ENCODE measurements at regions not wholly inside any gene's neighbourhood (a gene's known extent, or its start where the extent isn't known, plus 50 kb on each side); places are given as distances from the start of the nearest gene placed in this dataset.

GRCh38 chr4:116733370-116733769, 352.0 kb downstream of the TRAM1L1 start:
- WGBS, 2 donors = 88 to 91% methylated on average over 4 of the region's 4 CpGs
- no peaks in the 10 kb centered on the region for H3K36me3 ChIP-seq
- intact Hi-C loops (cut with DNase I) = no loop called here

DNA sequence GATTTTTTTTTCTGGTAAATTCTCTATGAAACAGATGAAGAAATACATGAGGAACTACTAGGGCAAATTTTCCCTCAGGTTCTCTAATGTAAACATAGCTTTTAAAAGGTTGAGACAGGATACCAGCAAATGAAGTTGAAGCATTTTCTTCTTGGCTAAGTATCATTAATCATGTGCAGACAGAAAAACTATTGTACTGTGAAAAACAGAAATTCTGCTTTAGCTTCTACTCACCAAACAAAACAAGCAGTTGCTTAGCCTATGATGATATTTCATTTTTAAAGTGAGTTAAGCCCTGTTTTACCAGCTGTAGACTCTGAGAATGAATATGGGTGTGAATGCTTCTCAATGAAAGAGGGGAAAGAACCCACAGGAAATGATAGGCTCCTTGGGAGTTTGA, 358.9 kb downstream of the TRAM1L1 start:
- no peaks in the 10 kb centered on the region for H3K9me3 ChIP-seq
- no peak overlapping the region for H3K27ac ChIP-seq
- no peak for DNase-seq
- no peak overlapping the region for H3K4me3 ChIP-seq (replicated peaks in 1 of 3)
- H3K27me3 ChIP-seq = no peaks in the 10 kb centered on the region
- intact Hi-C loops (cut with DNase I) = no loop called here
- no peaks in the 10 kb centered on the region for H3K36me3 ChIP-seq
- TF ChIP-seq POLR2A (IDR thresholded peaks at IDR 0.05) = no peak
- TF ChIP-seq, protein P1, sequence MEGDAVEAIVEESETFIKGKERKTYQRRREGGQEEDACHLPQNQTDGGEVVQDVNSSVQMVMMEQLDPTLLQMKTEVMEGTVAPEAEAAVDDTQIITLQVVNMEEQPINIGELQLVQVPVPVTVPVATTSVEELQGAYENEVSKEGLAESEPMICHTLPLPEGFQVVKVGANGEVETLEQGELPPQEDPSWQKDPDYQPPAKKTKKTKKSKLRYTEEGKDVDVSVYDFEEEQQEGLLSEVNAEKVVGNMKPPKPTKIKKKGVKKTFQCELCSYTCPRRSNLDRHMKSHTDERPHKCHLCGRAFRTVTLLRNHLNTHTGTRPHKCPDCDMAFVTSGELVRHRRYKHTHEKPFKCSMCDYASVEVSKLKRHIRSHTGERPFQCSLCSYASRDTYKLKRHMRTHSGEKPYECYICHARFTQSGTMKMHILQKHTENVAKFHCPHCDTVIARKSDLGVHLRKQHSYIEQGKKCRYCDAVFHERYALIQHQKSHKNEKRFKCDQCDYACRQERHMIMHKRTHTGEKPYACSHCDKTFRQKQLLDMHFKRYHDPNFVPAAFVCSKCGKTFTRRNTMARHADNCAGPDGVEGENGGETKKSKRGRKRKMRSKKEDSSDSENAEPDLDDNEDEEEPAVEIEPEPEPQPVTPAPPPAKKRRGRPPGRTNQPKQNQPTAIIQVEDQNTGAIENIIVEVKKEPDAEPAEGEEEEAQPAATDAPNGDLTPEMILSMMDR (IDR thresholded peaks at IDR 0.05) = no peak
- H3K4me1 ChIP-seq = no peaks in the 10 kb centered on the region

More at GRCh38 chr4:116733370-116733769, 352.0 kb downstream of the TRAM1L1 start:
- TF ChIP-seq POLR2A (IDR thresholded peaks at IDR 0.05) = no peak
- TF ChIP-seq, protein P1 (IDR thresholded peaks at IDR 0.05) = no peak
- no peaks in the 10 kb centered on the region for H3K27me3 ChIP-seq
- no peaks in the 10 kb centered on the region for H3K4me1 ChIP-seq
- no peaks in the 10 kb centered on the region for H3K9me3 ChIP-seq
- no peak overlapping the region for H3K27ac ChIP-seq
- DNase-seq = no peak
- H3K4me3 ChIP-seq (replicated peaks in 1 of 3) = no peak overlapping the region

DNA sequence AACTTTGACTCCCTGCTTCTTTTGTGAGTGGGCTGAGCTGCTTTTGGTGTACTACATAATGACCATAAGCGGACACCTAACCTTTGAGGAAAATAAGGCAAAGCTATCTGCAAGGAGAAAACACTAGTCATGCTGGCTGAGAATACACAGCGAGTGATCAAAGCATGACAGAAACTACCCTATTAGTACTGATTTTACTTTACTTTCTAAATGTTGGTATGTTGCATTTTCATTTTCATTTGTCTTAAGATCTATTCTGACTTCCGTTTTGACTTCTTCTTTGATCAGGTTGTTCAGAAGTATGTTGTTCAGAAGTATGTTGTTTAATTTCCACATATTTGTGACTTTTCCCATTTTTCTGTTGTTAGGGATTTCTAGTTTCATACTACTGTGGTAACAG, 361.1 kb downstream of the TRAM1L1 start:
- Histone ChIP-seq H3K27ac (no peak overlapping the region), H3K4me1 (no peaks in the 10 kb centered on the region), H3K27me3 (no peaks in the 10 kb centered on the region), H3K36me3 (no peaks in the 10 kb centered on the region), H3K4me3 (replicated peaks in 1 of 3) (no peak overlapping the region), H3K9me3 (no peaks in the 10 kb centered on the region)
- DNase-seq = no peak
- intact Hi-C loops (cut with DNase I) = no loop called here
- 90 to 92% methylated on average over 3 of the region's 3 CpGs for WGBS, 2 donors
- TF ChIP-seq POLR2A (IDR thresholded peaks at IDR 0.05) = no peak
- TF ChIP-seq, protein P1 (IDR thresholded peaks at IDR 0.05) = no peak

DNA sequence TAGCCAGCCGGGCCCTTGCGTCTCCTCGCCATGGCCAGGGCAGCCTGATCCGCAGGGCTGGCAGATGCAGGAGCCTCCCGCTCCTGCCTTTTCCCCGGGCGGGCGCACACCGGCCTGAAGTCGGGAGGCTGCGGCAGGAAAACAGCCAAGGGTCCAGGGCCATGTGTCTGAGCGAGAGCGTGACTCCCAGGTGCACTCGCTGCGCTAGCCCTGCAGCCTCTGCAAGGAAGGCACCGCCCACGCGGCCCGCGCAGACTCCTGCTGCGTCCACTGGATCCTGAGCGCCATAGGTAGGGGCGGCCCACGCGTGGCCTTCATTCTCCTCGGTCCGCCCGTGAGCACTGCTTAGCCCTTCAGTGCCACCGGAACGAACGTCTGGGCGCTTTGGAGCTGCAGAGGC, 379.9 kb downstream of the TRAM1L1 start:
- 96 to 100% methylated on average over 30 to 32 of the region's 32 CpGs for WGBS, 2 donors
- Histone ChIP-seq H3K27me3 (no peaks in the 10 kb centered on the region), H3K27ac (no peak overlapping the region), H3K4me1 (no peaks in the 10 kb centered on the region), H3K4me3 (replicated peaks in 1 of 3) (no peak overlapping the region), H3K36me3 (no peaks in the 10 kb centered on the region), H3K9me3 (no peaks in the 10 kb centered on the region)
- TF ChIP-seq POLR2A (IDR thresholded peaks at IDR 0.05) = no peak
- TF ChIP-seq, protein P1 (IDR thresholded peaks at IDR 0.05) = no peak
- intact Hi-C loops (cut with DNase I) = no loop called here
- DNase-seq = no peak

GRCh38 chr4:116702949-116703348, 382.4 kb downstream of the TRAM1L1 start:
- intact Hi-C loops (cut with DNase I) = no loop called here
- WGBS, 2 donors = 78 to 82% methylated on average over 4 of the region's 4 CpGs
- TF ChIP-seq, protein P1 (IDR thresholded peaks at IDR 0.05) = no peak
- TF ChIP-seq POLR2A (IDR thresholded peaks at IDR 0.05) = no peak

More at GRCh38 chr4:116702949-116703348, 382.4 kb downstream of the TRAM1L1 start:
- no peaks in the 10 kb centered on the region for H3K4me1 ChIP-seq
- no peak overlapping the region for H3K4me3 ChIP-seq (replicated peaks in 1 of 3)
- H3K27ac ChIP-seq = no peak overlapping the region
- no peak for DNase-seq
- no peaks in the 10 kb centered on the region for H3K27me3 ChIP-seq
- no peaks in the 10 kb centered on the region for H3K9me3 ChIP-seq
- no peaks in the 10 kb centered on the region for H3K36me3 ChIP-seq
